LNCAP (cell line): ENCODE measurements at regions not wholly inside any gene's neighbourhood (a gene's known extent, or its start where the extent isn't known, plus 50 kb on each side); places are given as distances from the start of the nearest gene placed in this dataset.

Experiments
- TF ChIP-seq, protein P1 (sequence below): fragments of 450-650 bp; IDR thresholded peaks from 2 replicates; pipeline ENCODE4 v1.5.1; 2017; ENCODE audit warnings: mild to moderate bottlenecking

DNA sequence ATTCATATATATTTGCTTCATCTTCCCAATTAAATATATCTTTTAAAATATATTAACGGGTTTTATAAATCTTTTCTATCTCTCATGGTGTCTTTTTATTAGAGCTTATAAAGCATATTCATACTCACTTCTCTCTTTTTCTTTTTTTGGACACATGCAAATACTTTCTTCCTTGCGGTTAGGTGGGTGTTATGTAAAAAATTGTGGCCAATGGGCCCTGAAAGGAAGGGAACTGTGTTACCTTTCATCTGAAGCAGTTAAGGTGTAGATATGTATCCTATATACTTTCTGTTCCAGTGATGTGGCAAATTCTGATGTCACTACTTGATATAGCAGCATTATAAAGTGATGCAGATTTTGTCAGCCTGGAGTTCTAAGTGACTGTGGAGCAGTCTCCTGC, 714.5 kb downstream of the PLCL1 start:
- TF ChIP-seq, protein P1, sequence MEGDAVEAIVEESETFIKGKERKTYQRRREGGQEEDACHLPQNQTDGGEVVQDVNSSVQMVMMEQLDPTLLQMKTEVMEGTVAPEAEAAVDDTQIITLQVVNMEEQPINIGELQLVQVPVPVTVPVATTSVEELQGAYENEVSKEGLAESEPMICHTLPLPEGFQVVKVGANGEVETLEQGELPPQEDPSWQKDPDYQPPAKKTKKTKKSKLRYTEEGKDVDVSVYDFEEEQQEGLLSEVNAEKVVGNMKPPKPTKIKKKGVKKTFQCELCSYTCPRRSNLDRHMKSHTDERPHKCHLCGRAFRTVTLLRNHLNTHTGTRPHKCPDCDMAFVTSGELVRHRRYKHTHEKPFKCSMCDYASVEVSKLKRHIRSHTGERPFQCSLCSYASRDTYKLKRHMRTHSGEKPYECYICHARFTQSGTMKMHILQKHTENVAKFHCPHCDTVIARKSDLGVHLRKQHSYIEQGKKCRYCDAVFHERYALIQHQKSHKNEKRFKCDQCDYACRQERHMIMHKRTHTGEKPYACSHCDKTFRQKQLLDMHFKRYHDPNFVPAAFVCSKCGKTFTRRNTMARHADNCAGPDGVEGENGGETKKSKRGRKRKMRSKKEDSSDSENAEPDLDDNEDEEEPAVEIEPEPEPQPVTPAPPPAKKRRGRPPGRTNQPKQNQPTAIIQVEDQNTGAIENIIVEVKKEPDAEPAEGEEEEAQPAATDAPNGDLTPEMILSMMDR: no peak

DNA sequence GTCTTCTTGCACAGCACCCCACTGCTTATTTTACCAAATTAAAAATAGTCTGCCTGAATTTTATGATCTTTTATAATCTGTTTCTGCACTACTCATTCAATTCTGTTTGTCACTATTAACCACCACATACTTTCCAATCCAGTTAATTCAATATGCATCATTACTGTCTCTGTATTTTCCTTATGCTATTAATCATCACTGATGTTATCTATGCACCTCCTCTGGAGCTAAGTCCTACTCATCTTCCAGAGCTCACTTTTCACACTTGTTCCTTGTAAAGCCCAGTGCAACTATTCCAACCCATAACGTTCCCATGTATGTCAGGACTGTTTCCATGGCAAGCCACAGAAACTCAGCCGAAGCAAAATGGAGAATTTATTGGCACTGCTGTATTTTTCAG, 713.6 kb downstream of the PLCL1 start:
- TF ChIP-seq, protein P1: no peak

DNA sequence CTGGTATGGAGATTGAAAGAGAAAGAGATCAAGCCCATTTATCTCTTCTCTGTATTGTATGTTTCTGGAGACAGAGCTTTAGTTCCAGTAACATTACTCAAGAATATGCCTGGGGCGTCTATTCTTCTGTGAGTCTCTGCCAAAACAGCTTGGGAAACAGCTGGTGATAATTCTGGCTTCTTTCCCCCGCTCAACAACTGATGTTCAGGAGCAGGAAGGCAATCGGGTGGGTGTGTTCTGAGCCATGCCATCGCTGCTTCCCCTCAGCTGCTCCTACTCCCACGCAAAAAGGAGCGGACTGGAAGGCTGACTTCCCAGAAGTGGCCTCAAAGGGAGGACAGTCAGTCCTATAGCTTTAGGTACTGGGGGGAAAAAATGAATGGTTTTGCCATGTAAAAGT, 695.1 kb downstream of the PLCL1 start:
- TF ChIP-seq, protein P1: no peak

- TF ChIP-seq, protein P1: no peak
Measured at GRCh38 chr2:198498516-198498915, 694.1 kb downstream of the PLCL1 start.

DNA sequence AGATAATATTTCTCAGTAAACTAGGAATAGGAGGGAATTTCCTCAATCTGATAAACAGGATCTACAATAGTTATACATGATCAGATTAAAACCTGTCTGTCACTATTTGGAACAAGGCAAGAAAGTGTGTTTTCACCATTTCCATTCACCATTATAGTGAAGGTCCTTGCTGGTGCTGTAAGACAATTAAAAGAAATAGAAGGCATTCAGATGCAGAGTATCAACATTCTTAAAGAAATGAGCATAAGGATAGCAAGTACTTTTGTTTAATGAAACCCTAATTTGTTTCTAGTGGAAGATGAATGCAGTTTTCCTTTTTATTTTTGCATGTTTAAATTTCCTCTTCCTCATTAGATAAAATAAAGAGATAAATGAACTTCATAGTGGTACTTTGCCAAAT, 693.7 kb downstream of the PLCL1 start:
- TF ChIP-seq, protein P1: no peak

DNA sequence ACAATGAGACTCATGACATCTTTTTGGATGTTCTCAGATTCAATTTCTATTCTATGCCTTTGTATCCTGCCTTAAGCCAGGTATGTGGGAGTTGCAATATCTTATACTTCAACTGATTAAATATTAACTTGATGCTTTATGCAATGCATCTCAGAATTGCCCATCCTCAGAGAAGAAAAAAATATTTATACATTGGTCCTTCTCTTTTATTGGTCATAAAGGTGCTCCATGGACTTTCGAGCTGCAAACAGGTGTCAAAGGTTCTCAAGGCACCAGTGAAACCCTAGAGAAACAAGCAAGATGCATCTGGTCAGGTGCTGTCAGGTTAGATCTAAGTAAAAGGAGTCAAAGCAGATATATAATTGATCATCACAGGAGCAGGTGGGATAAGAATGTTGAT, 690.5 kb downstream of the PLCL1 start:
- TF ChIP-seq, protein P1: no peak

DNA sequence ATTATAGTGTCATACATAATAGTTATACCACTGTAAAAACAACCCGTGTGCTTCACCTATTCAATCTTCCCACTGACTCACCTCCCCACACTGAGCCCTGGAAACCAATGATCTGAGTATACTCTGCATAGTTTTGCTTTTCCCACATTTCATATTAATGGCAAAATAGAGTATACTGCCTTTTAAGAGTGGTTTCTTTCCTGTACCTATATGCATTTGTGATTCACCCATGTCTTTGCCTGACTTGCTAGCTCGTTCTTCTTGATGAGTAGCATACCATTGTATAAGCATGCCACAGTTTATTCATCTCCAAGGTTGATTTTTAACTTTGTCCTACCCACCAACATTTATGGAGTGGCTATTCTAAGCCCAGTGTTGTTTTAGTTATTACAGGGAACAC, 686.4 kb downstream of the PLCL1 start:
- TF ChIP-seq, protein P1: no peak

- TF ChIP-seq, protein P1: no peak
Measured at GRCh38 chr2:198488964-198489363, 684.6 kb downstream of the PLCL1 start.
